ENCODE measurements at regions not wholly inside any gene's neighbourhood (a gene's known extent, or its start where the extent isn't known, plus 50 kb on each side); places are given as distances from the start of the nearest gene placed in this dataset.

DNA sequence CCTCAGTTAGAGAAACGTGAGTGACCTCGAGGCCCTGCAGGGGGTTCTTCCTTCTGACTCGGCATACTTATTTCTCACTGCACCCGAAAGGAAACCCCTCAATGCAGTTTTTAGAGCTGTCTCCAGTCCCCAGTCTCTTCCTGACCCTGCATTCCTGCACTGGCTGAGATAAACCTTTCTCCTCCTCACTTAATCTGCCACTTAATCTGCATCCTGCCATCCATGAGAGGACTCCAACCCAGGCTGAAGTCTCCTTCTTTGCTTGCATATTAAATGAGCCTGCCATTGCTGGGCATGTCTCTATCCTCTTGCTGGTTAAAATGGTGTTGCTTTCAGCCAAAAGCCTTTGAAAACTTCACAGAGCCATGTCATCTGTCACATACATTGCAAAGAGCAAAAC lies 125.6 kb upstream of the GATA6 start:
- DNase-seq (ENCODE audit: low read depth in 1 of 2, low spot score in 1 of 2) = no peak
- TF ChIP-seq, protein P1, sequence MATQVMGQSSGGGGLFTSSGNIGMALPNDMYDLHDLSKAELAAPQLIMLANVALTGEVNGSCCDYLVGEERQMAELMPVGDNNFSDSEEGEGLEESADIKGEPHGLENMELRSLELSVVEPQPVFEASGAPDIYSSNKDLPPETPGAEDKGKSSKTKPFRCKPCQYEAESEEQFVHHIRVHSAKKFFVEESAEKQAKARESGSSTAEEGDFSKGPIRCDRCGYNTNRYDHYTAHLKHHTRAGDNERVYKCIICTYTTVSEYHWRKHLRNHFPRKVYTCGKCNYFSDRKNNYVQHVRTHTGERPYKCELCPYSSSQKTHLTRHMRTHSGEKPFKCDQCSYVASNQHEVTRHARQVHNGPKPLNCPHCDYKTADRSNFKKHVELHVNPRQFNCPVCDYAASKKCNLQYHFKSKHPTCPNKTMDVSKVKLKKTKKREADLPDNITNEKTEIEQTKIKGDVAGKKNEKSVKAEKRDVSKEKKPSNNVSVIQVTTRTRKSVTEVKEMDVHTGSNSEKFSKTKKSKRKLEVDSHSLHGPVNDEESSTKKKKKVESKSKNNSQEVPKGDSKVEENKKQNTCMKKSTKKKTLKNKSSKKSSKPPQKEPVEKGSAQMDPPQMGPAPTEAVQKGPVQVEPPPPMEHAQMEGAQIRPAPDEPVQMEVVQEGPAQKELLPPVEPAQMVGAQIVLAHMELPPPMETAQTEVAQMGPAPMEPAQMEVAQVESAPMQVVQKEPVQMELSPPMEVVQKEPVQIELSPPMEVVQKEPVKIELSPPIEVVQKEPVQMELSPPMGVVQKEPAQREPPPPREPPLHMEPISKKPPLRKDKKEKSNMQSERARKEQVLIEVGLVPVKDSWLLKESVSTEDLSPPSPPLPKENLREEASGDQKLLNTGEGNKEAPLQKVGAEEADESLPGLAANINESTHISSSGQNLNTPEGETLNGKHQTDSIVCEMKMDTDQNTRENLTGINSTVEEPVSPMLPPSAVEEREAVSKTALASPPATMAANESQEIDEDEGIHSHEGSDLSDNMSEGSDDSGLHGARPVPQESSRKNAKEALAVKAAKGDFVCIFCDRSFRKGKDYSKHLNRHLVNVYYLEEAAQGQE (IDR thresholded peaks at IDR 0.05; ENCODE audit: insufficient replicate concordance, low read depth) = no peak
- TF ChIP-seq POLR2AphosphoS5 (IDR thresholded peaks at IDR 0.05; ENCODE audit: low read depth) (no peak), SPI1 (IDR thresholded peaks at IDR 0.05; ENCODE audit: borderline replicate concordance, low read depth) (no peak), GABPA (IDR thresholded peaks at IDR 0.05; ENCODE audit: low read depth) (no peak)
- TF ChIP-seq, protein P2, sequence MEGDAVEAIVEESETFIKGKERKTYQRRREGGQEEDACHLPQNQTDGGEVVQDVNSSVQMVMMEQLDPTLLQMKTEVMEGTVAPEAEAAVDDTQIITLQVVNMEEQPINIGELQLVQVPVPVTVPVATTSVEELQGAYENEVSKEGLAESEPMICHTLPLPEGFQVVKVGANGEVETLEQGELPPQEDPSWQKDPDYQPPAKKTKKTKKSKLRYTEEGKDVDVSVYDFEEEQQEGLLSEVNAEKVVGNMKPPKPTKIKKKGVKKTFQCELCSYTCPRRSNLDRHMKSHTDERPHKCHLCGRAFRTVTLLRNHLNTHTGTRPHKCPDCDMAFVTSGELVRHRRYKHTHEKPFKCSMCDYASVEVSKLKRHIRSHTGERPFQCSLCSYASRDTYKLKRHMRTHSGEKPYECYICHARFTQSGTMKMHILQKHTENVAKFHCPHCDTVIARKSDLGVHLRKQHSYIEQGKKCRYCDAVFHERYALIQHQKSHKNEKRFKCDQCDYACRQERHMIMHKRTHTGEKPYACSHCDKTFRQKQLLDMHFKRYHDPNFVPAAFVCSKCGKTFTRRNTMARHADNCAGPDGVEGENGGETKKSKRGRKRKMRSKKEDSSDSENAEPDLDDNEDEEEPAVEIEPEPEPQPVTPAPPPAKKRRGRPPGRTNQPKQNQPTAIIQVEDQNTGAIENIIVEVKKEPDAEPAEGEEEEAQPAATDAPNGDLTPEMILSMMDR (IDR thresholded peaks at IDR 0.05; ENCODE audit: insufficient read depth, low read length) = no peak
- H3K27me3 ChIP-seq (ENCODE audit: insufficient read depth, poor library complexity, severe bottlenecking) = peaks cover 3% of the 10 kb centered on the region
- H3K4me3 ChIP-seq (replicated peaks; ENCODE audit: insufficient read depth, low read length) = no peak overlapping the region
- no peak overlapping the region for H3K27ac ChIP-seq (replicated peaks)

DNA sequence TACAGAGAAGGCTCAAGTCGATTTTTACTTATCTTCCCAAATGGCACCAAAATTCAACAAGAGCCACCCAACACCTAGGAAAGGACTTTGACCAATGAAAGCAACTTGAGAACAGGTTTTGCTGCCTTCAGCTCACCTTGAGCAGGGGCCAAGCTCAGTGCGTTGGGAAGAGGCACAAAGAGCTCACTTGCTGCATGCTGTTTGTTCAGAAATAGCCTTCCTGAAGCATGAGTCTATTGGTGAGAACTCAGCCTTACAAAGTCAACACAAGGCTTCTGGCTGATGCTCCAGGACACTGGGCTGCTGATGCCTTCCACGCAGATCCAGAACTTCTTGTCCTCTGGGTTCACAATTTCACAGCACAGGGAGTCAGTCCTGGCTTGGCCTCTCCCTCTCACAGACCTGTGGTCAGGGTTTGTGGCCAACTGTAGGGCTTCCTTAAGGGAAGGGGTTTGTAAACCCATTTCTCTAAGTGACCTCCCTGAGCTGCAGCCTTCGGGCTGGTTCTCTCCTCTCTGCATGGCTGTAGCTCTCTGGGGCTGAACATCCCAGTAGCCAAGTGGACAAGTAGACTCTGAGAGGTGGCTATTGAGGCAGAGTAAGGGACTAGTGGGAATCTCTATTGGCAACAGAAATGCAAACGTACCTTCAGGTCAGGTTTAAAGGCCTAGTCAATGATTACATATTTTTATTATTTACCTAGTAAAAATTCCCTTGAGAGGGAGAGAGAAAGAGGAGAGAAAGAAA lies 124.7 kb upstream of the GATA6 start:
- DNase-seq (ENCODE audit: low read depth in 1 of 2, low spot score in 1 of 2) = no peak

DNA sequence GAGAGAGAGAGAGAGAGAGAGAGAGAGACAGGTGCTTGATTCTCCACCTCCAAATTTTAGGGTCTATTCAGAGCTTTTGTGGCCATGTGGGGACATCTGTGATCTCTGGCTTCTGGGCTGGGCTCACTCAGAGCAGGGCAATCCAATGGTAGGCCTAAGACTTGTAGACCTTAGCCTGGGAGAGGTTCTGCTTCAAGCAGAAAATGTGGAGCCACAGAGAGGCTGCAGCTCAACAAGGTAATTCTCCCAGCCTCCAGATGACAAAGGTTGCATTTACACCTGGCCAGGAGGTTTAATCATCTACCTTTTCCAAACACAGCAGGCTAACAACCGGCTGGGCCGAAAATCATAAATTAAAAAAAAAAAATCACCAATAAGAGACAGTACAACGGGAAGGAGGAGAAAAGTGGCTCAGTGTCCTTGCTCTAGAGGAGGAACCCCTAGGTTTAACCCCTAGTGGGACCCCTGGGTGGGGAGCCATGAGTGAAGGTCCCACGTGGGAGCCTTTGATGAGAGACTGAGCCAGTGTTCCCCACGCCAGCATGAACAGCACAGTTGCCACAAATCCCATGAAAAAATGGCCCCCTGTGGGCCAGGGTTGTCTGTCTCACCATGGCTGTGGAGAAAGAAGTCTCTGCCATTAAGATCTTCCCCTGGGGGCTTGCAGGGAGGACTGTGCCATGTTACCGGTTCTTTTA lies 124.0 kb upstream of the GATA6 start:
- TF ChIP-seq, protein P1 (IDR thresholded peaks at IDR 0.05; ENCODE audit: insufficient replicate concordance, low read depth) = no peak
- TF ChIP-seq, protein P2 (IDR thresholded peaks at IDR 0.05; ENCODE audit: insufficient read depth, low read length) = no peak
- TF ChIP-seq POLR2AphosphoS5 (IDR thresholded peaks at IDR 0.05; ENCODE audit: low read depth) (no peak), SPI1 (IDR thresholded peaks at IDR 0.05; ENCODE audit: borderline replicate concordance, low read depth) (no peak), GABPA (IDR thresholded peaks at IDR 0.05; ENCODE audit: low read depth) (no peak)
- peaks cover 3% of the 10 kb centered on the region for H3K27me3 ChIP-seq (ENCODE audit: insufficient read depth, poor library complexity, severe bottlenecking)
- no peak overlapping the region for H3K4me3 ChIP-seq (replicated peaks; ENCODE audit: insufficient read depth, low read length)
- no peak for DNase-seq (ENCODE audit: low read depth in 1 of 2, low spot score in 1 of 2)
- H3K27ac ChIP-seq (replicated peaks) = no peak overlapping the region

More for the DNA sequence above, 124.7 kb upstream of the GATA6 start:
- H3K27ac ChIP-seq (replicated peaks) = no peak overlapping the region
- TF ChIP-seq, protein P1 (IDR thresholded peaks at IDR 0.05; ENCODE audit: insufficient replicate concordance, low read depth) = no peak
- no peak for TF ChIP-seq GABPA (IDR thresholded peaks at IDR 0.05; ENCODE audit: low read depth)
- no peak for TF ChIP-seq POLR2AphosphoS5 (IDR thresholded peaks at IDR 0.05; ENCODE audit: low read depth)
- TF ChIP-seq, protein P2 (IDR thresholded peaks at IDR 0.05; ENCODE audit: insufficient read depth, low read length) = no peak
- no peak for TF ChIP-seq SPI1 (IDR thresholded peaks at IDR 0.05; ENCODE audit: borderline replicate concordance, low read depth)
- no peak overlapping the region for H3K4me3 ChIP-seq (replicated peaks; ENCODE audit: insufficient read depth, low read length)
- H3K27me3 ChIP-seq (ENCODE audit: insufficient read depth, poor library complexity, severe bottlenecking) = peaks cover 3% of the 10 kb centered on the region

All from HL-60 (cell line).